Suppressor macrophage (primary cell): ENCODE measurements at regions not wholly inside any gene's neighbourhood (a gene's known extent, or its start where the extent isn't known, plus 50 kb on each side); places are given as distances from the start of the nearest gene placed in this dataset.

Experiments used
- DNase-seq, 4 experiments: peaks; one replicate each; pipeline ENCODE4 v3.0.0-alpha.2; 2020 to 2022

DNA sequence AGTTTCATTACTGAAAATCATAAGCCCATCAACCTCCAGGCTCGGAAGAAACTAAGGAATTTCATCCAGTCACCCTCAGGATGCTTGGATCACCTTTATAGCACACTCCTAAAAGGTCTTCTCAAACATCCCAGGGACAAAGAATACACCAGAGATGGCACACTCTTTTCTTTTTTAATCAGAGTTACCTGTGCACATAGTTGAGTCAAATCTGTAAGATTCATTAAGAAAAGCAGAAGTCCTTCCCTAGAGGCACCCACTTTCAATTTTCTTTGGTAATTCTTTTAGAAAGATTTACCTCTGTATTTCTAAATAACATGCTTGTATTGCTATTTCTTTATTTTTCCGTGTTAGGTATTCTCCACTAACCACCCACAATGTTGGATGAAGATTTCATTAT, 50.6 kb upstream of the IL6 start:
- no peak for DNase-seq

- no peak for DNase-seq
These were observed 51.1 kb upstream of the IL6 start for GRCh38 chr7:22675917-22676343.

DNA sequence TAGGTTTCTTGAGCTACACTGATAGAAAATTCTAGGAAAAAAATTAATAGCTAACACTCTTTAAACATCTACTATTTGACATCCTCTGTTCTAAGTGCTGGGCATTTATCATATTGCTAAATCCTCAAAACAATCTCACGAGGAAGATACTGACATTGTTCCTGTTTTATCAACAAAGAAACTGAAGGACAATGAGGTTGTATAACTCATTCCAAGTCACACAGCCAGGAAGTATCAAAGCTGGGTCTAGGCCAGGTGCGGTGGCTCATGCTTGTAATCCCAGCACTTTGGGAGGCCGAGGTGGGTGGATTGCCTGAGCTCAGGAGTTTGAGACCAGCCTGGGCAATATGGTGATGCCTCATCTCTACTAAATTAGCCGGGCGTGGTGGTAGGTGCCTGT, 51.6 kb upstream of the IL6 start:
- peak in 3 of 4 experiments; percentile 6 to 65 (median 54) for DNase-seq

GRCh38 chr7:22672846-22673680, 53.9 kb upstream of the IL6 start:
- DNase-seq, result no peak

DNA sequence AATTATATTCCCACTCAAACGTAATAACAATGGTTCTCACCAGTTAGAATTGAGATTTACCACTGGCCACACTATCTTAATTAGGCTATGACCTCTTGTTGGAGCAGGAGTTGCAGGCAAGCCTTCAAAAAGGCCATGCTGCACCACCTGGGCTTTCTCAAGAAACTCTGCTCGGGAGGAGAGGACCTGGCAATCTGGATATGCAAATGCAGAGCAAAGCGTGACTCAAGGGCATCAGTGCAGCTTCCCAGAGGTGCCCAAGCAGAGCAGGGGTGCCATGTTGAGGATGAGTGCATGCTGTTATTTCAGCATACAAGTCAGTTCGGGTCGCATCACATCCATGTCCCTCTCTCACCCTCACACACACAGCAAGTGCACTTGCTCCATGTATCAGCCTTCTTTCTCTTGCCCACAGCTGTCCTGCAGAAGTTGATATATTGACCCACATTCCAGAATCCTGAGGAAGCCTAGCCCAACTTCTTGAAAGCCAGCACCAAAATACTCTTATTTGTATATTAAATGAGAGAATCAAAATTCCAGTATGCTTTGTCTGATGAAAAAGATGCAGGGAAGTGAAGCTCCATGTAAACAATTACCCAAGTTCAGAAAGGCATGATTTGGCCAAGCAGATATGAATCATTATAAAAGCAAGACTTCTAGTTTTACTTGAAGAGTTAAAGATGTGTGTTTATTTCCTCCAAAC, 55.7 kb upstream of the IL6 start:
- no peak for DNase-seq

DNA sequence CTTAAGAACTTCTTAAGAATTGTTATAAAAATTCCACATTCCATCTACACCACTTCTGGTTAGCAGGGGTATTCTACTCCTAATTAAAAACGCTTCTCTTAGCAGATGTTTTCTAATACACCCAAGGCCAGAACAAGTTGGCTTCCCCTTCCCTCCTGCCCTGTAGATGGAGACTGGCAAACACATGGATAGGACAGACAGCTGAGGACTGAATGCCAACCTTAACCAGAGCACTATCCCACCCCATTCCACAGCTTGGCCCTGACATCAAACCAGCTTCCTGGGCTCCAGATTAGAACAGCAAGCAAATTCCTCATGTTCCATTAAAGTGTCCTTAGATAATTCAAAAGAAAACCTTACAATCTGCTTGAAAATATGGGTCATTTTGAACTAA, 56.6 kb upstream of the IL6 start:
- DNase-seq, result no peak

DNA sequence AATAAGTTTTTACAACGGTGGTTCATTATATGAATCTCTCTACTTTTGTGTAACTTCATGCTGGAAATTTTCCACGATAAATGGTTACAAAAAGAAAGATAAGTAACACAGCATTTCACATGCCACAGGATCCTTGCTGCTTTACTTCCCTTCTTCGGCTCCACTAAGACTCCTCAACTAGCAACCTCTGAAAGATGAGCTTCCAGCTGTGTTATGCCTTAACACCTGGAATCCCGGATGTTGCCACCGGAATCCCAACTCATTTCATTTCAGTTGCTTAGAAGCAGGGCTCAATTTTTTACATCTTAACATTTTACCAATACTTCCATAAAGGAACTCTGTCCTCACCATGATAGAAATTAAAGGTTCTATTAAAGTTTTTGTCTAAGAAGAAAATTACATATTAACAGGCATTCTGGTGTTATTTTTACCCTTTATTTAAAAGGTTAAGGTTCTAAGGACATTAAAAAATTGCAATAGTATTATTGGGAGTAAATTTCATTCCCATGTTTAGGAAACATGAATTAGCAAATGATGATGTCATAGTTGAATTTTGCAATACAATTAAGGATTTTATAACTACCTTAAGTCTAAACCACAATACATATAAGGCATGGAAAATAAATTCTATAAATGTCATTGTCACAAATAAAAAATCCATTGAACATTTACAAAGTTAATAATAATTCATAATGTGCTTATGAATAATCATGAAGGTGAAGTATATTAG, 57.1 kb upstream of the IL6 start:
- DNase-seq, result no peak

DNA sequence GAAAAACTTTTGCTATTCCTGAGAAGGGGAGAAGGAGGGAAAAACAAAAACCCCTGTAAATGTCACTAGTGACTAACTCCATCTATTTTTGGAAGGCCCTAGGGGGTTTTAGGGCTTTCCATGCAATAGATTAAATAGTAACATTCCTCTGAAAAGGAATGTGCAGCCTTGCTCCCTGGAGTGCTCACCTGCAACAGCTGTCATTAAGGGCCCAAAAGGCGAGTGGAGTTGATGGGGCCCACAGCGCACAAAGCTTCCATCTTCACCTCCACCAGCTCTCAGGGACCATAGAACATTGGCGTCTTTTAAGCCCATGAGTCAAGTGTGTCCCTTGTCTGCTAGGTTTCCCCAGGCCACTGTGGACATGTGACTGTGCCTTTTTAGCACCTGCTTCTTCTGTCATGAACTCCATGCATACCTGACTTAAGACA, 58.0 kb upstream of the IL6 start:
- no peak for DNase-seq

- DNase-seq, result no peak
These were observed 59.3 kb upstream of the IL6 start for GRCh38 chr7:22667562-22668239.

GRCh38 chr7:22667187-22667561, 59.8 kb upstream of the IL6 start:
- no peak for DNase-seq

GRCh38 chr7:22666732-22667131, 60.3 kb upstream of the IL6 start:
- peak; percentile 61 to 76 (median 68) for DNase-seq

GRCh38 chr7:22665923-22666322, 61.1 kb upstream of the IL6 start:
- no peak for DNase-seq

DNA sequence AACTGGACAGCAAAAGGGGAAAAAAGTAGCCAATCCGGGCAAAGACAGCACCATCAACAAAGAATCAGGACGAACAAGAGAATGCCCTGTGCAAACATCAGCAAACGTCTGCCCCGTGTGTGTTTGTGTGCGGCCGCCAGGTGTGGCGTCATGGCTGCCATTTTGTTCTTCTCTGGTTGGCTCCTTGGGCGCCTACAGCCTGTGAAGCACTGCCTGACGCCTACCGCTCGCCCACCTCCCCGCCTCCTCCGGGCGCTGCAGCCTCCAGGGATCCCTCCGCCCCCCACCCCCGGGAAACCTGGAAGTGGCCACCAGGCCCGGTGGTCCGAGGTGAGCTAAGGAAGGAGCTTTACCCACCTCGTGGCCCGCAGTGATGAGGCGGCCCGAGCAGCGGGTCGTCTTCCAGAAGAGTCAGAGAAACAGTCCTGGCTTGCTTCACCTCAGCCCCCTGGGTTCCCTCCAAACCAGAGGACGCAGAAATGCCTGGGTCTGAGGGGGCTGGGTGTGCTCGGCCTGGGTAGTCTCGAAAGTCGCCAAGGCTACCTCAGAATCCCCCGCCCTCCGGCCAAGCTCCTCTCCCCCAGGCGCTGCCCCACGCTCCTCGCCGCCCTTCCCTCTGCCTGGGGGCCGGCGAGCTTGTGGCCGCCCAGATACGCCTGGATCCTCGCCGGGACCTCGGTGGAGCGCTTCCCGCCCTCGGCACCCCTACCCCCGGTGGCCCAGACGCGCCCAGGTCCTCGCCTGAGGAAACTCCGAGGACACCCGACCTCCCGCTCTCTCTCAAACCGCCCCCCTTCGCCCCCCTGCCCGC, 61.8 kb upstream of the IL6 start:
- DNase-seq, result no peak

- no peak for DNase-seq
These were observed 63.3 kb upstream of the IL6 start for GRCh38 chr7:22663721-22664120.

DNA sequence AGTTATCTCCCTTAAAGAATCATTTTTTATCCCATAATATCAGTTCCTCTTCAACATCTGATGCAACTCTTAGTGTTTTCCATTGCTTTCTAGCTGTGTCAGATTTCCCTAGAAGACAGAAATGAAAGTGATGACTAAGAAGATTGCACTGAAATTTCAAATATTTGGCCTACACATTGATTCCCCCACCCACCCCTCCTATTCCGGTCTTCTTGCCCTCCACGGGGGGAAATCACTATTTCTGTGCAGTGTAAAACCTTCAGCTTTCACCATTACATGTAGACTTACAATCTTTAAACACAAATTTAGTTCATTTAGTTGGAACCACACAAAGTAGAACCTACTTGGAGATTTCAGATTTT, 63.7 kb upstream of the IL6 start:
- DNase-seq, result peak; percentile 32 to 84 (median 62)

DNA sequence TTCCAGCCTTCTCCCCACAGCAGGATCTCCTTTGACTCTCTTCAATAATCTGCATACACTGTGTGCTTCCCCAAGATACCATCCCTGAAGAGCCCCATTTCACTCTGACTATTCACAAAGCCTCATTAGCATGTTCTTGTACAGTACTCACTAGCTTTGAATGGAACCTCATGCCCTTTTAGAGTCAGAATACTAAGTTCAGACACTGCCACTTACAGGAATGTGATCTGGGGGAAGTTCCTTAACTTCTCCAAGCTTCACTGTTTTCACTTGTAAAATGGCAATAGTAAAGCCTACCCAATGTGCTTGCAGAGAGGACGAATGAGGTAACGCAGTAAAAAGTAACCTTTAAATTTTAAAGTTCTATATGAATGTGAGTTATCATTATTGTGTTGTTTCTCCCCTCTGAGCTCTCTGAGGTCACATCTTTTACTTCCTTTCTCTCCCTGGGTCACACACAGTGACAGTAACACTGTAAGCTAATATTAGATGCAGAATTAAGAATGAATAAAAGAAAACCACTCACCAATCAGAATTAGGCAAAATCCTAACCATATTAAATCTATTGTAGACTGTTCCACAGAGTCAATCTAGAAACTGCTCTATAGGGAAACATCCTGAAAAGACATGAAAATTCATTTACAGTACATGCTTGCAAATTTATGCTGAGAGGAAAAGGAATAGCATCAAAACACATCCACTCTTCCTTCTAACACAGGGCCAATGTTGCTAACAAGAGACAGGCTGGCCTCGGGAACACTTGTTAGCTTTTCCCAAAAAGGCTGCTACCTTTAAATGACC, 64.2 kb upstream of the IL6 start:
- peak in 2 of 4 experiments; percentile 39 to 47 for DNase-seq

DNA sequence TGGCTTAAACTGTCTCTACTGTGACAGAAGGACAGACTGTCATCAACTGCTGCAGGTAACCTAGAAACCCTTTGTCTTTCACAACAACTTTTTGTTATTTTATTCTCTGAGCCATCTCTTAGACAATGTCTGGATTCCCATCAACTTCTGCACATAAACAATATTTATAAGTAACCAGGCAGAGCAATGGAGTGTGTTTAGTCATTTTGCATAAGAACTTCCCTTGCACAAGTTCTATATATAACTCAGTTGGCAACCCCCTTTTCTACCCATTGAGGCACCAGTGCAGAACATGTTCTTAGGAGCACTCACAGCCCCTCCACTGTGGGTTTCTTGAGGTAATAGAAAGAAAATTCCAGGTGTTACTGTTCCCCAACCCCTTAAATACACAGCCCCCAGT, 65.0 kb upstream of the IL6 start:
- peak in 3 of 4 experiments; percentile 17 to 62 (median 53) for DNase-seq

GRCh38 chr7:22660732-22661131, 66.3 kb upstream of the IL6 start:
- DNase-seq, result no peak

- no peak for DNase-seq
These were observed 66.7 kb upstream of the IL6 start for GRCh38 chr7:22660293-22660692.

GRCh38 chr7:22659741-22660140, 67.3 kb upstream of the IL6 start:
- no peak for DNase-seq

- no peak for DNase-seq
These were observed 69.0 kb upstream of the IL6 start for GRCh38 chr7:22658031-22658430.
